CD4-positive, alpha-beta T cell treated with Interleukin-6 at 100 ng/mL for 8 hours (primary cell): ENCODE measurements at regions not wholly inside any gene's neighbourhood (a gene's known extent, or its start where the extent isn't known, plus 50 kb on each side); places are given as distances from the start of the nearest gene placed in this dataset.

Experiments used
- DNase-seq: peaks from one replicate; pipeline ENCODE4 v3.0.0-alpha.2; 2020; ENCODE audit warnings: mixed read lengths, low spot score

- no peak for DNase-seq
Measured at GRCh38 chr5:124645396-124645795, 101.0 kb downstream of the ZNF608 start.

- DNase-seq: no peak
Measured at GRCh38 chr5:124644582-124644981, 101.9 kb downstream of the ZNF608 start.

DNA sequence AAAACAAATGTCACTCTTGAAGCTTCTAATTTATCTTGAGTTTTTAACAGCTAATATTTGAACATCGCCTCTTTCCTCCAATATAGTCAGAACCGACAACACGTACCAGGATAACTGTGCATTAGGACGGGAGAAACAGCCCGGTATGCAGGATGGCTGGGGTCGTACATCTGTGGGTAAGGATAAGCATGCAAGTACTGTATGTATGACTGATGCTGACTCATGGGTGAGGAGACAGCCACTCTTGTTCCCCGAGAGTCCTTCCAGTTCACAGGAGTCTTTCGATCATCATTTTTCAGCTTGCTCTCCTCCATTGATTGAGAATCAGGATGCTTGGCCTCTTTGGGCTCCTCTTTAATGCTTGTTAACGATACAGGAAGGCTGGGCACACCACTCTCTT lies 102.3 kb downstream of the ZNF608 start:
- no peak for DNase-seq

DNA sequence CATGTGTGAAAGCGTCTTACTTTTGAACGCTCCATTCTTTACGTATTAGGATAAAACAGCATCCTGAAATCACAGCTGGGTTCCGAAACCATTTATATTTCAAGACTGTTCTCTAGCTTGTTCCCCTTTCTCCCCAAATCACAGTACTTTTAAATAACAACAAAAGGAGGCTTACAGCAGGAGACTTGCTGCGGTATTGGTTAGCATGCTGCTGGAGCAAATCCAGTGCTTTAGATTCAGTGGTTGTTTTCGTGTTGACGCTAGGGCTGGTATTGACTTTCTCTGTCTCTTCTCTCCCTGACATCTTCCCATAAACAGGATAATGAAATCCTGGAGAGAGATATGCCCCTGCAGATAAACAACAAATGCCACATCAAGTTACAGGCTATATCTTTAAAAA lies 103.1 kb downstream of the ZNF608 start:
- no peak for DNase-seq

DNA sequence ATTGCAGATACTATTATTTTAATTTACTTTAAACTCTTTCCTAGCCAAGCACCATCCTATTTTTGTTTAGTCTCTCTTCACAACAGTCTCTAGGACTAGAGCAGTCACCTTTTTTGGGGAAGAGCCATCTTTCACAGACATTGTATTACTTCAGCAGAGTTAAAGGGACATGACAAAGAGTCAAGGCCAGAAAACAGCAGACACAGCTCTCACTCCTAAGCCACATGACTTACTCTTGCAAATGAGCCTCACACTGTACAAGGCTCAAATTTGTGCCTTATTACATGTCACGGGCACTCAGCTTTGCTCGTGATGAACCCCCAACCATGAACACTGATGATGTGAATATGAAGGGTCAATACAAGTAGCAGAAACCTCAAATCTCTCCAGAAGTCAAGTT lies 104.3 kb downstream of the ZNF608 start:
- no peak for DNase-seq

- no peak for DNase-seq
Measured at GRCh38 chr5:124641154-124641792, 105.2 kb downstream of the ZNF608 start.

DNA sequence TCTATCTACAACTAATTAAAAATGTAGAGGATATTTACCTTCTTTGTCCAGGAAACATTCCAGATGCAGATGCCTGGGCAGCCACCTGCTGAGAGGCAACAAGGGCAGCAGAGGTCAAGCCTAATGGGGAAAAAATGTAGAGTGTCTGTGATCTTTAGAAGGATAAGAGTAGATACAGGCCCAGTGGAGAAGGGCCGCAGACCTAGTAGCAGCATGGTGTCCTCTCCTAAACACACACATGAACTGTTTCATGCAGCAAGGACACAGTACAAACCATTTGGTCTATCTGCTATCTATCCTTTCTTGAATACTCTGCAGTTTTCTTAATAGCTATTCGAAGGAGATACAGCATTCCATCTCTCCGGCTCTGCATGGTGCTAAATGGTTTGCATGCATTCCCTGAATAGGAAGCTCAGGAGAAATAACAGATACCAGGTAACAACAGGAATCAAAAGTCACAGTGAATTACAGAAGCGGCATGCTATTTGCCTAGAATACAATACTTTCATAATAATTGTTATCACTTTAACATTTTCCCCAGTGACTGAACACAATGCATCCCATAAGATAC lies 107.3 kb downstream of the ZNF608 start:
- DNase-seq: no peak

GRCh38 chr5:124637011-124637410 lies 109.4 kb downstream of the ZNF608 start:
- no peak for DNase-seq

DNA sequence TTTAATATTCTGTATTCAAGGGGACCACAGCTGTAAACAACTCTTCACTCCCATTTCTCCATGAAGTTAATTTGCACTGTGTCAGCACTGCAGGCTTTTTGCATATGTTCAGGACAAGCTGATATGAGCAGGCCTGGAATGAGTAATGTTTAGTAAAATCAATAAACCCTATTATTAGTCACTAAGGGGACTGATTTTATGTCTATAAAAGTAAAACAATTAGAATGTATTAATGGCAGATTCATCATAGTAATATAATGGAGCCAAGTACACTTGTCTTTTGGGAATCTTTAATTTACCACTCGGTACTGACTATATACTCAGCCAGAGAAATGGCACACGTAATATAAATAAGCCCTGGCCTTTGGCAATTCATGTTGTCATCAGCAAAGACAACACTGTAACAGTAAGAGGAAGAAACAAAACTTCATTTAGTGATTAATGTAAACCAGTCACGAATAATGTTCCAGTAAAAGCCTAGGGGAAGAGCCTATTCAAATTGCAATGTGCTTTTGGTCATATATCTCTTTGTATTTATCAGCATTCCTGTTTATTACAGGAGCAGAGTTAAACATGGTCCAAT lies 111.6 kb downstream of the ZNF608 start:
- DNase-seq: no peak

- no peak for DNase-seq
Measured at GRCh38 chr5:124634228-124634739, 112.2 kb downstream of the ZNF608 start.

GRCh38 chr5:124633209-124633608 lies 113.2 kb downstream of the ZNF608 start:
- DNase-seq: no peak

DNA sequence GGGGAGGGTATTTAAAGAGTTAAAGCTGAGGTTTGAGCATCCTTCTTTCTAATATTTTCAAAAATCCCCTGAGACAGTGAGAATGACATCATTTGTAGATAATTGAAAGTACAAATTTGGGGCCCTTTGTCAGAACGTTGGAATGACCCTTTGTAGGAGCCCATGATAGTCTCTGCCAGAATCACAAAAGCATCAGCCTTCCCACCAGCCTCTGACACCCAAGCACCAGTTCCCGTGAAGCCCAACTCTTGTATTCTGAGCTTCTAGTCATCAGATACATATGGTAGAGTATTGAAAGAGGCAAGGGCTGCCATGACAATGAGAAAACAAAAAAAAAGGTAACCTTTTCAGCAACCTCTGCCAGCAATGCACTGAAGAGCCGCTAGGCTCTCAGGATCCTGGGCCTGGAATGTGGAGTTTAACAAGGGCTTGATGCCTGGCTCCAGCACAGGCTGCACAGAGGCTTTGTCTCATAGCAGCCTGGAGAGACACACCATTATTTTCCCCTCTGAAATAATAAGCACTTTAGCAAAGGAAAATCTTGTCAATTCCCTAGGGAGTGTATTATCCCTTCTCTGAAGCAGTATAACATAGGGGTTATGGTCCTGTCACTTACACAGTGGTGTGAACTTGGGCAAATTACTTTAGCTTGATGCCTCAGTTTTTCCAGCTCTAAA lies 114.4 kb downstream of the ZNF608 start:
- DNase-seq: no peak

DNA sequence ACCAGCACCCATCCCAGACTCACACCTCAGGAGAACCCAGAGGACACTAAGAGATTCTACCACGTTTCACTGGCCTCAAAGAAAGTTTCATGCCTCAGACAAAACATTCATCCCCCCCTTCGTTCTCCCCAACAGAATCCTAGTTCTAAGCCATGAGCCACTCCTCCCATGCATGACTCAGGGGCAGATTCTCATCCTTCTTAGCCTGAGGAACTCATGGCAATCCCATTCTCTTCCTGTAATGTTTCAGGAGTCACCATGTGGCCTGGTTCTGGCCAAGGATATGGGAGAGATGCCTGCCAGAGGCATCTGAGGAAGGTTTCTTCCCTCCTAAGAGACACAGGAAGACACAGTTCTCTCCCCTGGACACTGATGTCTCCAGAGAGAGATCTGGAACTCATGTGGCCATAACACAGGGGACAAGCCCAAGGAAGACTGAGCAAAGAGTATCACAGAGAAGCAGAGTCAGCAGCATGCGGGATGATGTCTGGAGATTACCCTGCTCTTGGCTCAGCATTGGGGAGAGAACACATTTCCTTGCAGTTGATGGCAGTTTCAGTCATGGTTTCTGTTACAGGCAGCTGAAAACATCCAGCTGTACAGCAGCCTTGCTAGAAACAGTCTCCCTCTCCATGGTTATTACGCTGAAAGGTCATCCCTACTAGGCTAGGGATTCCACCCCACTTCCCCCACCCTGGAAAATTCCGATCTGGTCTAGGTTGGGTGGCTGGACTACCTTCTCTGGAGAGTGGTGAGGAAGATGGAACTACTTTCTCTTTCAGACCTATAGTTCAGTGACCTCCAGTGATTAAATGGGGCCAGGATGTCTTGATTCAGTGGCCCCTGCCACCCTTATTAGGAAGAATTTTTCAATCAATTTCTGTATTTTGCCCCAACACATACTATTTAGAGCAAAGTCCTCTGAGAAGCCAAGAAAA lies 115.4 kb downstream of the ZNF608 start:
- DNase-seq: no peak

DNA sequence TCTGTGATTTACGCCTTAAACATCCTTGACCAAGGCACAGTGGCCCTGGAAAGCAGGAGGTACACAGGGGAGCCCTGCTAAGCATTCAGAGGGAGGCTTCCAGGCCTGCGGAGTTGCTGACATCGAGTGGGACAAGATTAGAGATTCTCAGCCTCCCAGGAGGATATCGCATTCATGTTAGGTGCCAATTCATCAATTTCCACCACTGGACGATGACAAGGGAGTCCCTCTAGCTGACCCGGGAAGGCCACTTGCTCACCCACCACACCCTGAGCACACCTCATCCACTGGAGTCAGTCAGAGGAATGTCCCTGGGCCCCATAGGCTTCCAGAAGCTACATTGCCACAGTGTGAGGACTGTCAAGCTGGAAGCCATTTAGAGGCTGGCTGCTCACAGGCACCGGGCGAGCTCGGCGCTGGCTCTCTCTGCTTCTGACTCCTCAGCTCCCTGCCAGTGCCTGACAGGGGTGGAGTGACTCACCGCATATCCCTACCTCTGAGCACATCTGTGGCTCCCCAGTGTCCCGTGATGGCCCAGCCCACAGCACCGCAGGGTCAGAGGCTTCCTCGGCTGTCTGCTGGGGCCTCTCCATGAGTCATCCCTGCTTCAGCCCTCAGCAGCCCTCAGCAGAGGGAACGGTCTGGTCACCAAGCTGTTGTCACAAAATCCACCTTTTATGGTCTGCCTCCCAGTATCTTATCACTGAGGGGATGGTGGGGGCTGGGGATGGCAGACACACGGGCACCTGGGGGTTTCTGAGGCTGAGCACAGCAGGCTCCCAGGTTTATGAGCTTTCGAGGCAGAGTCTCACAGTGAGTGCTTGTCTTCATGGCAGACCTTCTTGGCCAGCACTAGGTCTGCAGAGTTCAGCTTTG lies 117.5 kb downstream of the ZNF608 start:
- DNase-seq: no peak

- no peak for DNase-seq
Measured at GRCh38 chr5:124627815-124628595, 118.4 kb downstream of the ZNF608 start.

- DNase-seq: no peak
Measured at GRCh38 chr5:124626053-124626452, 120.4 kb downstream of the ZNF608 start.

DNA sequence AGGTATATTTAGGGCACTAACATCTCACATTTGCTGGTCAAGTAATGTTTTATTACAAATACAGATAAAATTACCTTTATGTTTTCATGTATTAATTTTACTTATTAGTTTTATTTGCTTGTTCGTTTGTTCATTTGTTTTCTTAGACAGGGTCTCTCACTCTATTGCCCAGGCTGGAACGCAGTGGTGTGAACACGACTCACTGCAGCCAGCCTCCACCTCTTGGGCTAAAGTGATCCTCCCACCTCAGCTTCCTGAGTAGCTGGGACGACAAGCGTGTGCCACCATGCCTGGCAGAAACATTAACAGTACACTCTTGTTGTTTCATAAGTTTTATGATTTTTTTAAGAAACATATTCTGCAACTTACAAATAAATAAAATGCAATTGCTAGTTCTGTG lies 123.2 kb downstream of the ZNF608 start:
- DNase-seq: no peak

- no peak for DNase-seq
Measured at GRCh38 chr5:124622851-124623250, 123.6 kb downstream of the ZNF608 start.

- DNase-seq: no peak
Measured at GRCh38 chr5:124621279-124621678, 125.2 kb downstream of the ZNF608 start.

- DNase-seq: no peak
Measured at GRCh38 chr5:124620743-124621142, 125.7 kb downstream of the ZNF608 start.
